GM18507 (cell line): ENCODE measurements at regions not wholly inside any gene's neighbourhood (a gene's known extent, or its start where the extent isn't known, plus 50 kb on each side); places are given as distances from the start of the nearest gene placed in this dataset.
"Not testable (repeated sequence)": the region's sequence is repeated elsewhere in the genome, so short reads cannot be mapped to it uniquely, and the experiment has no call there.

Source experiments
- DNase-seq: peaks from one replicate; pipeline ENCODE4 v3.0.0; 2011; ENCODE audit warnings: low read depth; ENCODE audit not compliant: insufficient read length; ENCODE audit errors: extremely low spot score
- FAIRE-seq: peaks from 2 replicates; lab custom pipeline; 2011; peaks lifted over from hg19 to GRCh38; lab: Jason Lieb, UNC

GRCh38 chr2:156019341-156019740 lies 313.2 kb downstream of the NR4A2 start:
- DNase-seq, result no peak
- no peak for FAIRE-seq

- FAIRE-seq (no peak), DNase-seq (no peak)
Measured at GRCh38 chr2:156017341-156017885, 315.1 kb downstream of the NR4A2 start.

- FAIRE-seq (no peak), DNase-seq (no peak)
Measured at GRCh38 chr2:156009293-156009692, 323.2 kb downstream of the NR4A2 start.

GRCh38 chr2:156006721-156007618 lies 325.6 kb downstream of the NR4A2 start:
- FAIRE-seq, result no peak

GRCh38 chr2:156005999-156006712 lies 326.4 kb downstream of the NR4A2 start:
- DNase-seq, result no peak
- no peak for FAIRE-seq

More at GRCh38 chr2:156006721-156007618, 325.6 kb downstream of the NR4A2 start:
- DNase-seq, result no peak

GRCh38 chr2:156005531-156005930 lies 327.0 kb downstream of the NR4A2 start:
- DNase-seq, result no peak
- FAIRE-seq, result no peak

- DNase-seq (no peak), FAIRE-seq (no peak)
Measured at GRCh38 chr2:156004459-156004858, 328.1 kb downstream of the NR4A2 start.

GRCh38 chr2:156003780-156004179 lies 328.7 kb downstream of the NR4A2 start:
- FAIRE-seq (no peak), DNase-seq (no peak)

GRCh38 chr2:156001851-156002250 lies 330.7 kb downstream of the NR4A2 start:
- no peak for FAIRE-seq
- no peak for DNase-seq

GRCh38 chr2:155997538-155997937 lies 335.0 kb downstream of the NR4A2 start:
- no peak for DNase-seq
- no peak for FAIRE-seq

GRCh38 chr2:155994315-155994714 lies 338.2 kb downstream of the NR4A2 start:
- DNase-seq (no peak), FAIRE-seq (no peak)

- FAIRE-seq (no peak), DNase-seq (no peak)
Measured at GRCh38 chr2:155983845-155984244, 348.7 kb downstream of the NR4A2 start.

GRCh38 chr2:155982135-155982534 lies 350.4 kb downstream of the NR4A2 start:
- FAIRE-seq, result no peak
- no peak for DNase-seq

GRCh38 chr2:155980941-155981560 lies 351.5 kb downstream of the NR4A2 start:
- FAIRE-seq (no peak), DNase-seq (no peak)

- DNase-seq (no peak), FAIRE-seq (no peak)
Measured at GRCh38 chr2:155975734-155976133, 356.8 kb downstream of the NR4A2 start.

GRCh38 chr2:155972916-155973315 lies 359.6 kb downstream of the NR4A2 start:
- DNase-seq (no peak), FAIRE-seq (no peak)

- not testable (repeated sequence) for FAIRE-seq, DNase-seq
Measured at GRCh38 chr2:155966064-155966471, 366.5 kb downstream of the NR4A2 start.

- FAIRE-seq, result no peak
Measured at GRCh38 chr2:155965415-155966063, 367.0 kb downstream of the NR4A2 start.

GRCh38 chr2:155961641-155962040 lies 370.9 kb downstream of the NR4A2 start:
- DNase-seq (no peak), FAIRE-seq (no peak)

More at GRCh38 chr2:155965415-155966063, 367.0 kb downstream of the NR4A2 start:
- DNase-seq, result no peak
